Peyer's patch (tissue), 4 donors: ENCODE measurements at regions not wholly inside any gene's neighbourhood (a gene's known extent, or its start where the extent isn't known, plus 50 kb on each side); places are given as distances from the start of the nearest gene placed in this dataset.

ENCODE experiments used
- DNase-seq, 3 donors: peaks; one replicate each; pipeline ENCODE4 v3.0.0-alpha.2; 2017 to 2019
- H3K27ac ChIP-seq, 4 donors: fragments of 200-600 bp; sonication (generic); one replicate each; pipeline ENCODE4 v1.5.1; 2016 to 2019
- H3K27me3 ChIP-seq, 2 donors: fragments of 200-600 bp; sonication (generic); one replicate each; pipeline ENCODE4 v1.5.1; 2019
- H3K36me3 ChIP-seq, 3 donors: fragments of 200-600 bp; sonication (generic); one replicate each; pipeline ENCODE4 v1.5.1; 2016 to 2019
- H3K4me1 ChIP-seq, 4 donors: fragments of 200-600 bp; sonication (generic); one replicate each; pipeline ENCODE4 v1.5.1; 2016 to 2019
- H3K4me3 ChIP-seq, 4 donors: fragments of 200-600 bp; sonication (generic); 1 replicate in 3 of 4; 2 replicates in 1 of 4; pipeline ENCODE4 v1.5.1; 2016 to 2019; ENCODE audit warnings: mild to moderate bottlenecking in 1 of 4
- H3K9me3 ChIP-seq, 4 donors: fragments of 200-600 bp; sonication (generic); one replicate each; pipeline ENCODE4 v1.5.1; 2016 to 2019; ENCODE audit warnings: mild to moderate bottlenecking in 1 of 4
- CTCF ChIP-seq, 6 experiments: fragments of 450-650 bp in 4 of 6; fragments of 200-600 bp in 2 of 6; sonication (generic) in 1 of 6; IDR thresholded peaks; one replicate each; pipeline ENCODE4 v1.5.1; 2017 to 2019; ENCODE audit warnings: antibody characterized with exemption in 6 of 6, mild to moderate bottlenecking in 3 of 6, moderate library complexity in 1 of 6
- POLR2A ChIP-seq, 2 donors: fragments of 450-650 bp; IDR thresholded peaks; one replicate each; pipeline ENCODE4 v1.5.1; 2017; ENCODE audit warnings: antibody characterized with exemption in 2 of 2, mild to moderate bottlenecking in 2 of 2, moderate library complexity in 2 of 2

DNA sequence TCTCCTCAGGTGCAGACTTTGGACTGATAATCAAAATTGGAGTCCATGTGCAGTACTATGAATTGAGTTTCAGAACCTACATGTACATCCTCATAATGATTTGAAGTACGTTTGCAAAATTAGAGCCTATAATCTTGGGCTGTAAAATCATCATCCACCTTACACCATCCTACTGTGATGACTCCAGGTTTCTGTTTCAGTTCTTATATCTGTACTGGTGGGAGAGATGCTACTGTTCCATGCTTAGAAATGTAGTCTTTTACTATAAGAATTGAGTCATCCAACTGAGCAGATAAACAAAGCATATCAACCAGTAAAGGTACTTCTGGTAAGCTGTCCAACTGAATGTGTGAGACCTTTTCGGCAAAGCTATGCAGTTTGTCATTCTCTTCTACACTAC is 586.3 kb upstream of the FAM174A start:
- TF ChIP-seq CTCF (IDR thresholded peaks at IDR 0.05) (no peak), POLR2A (IDR thresholded peaks at IDR 0.05) (no peak)
- Histone ChIP-seq H3K27me3 (no peaks in the 10 kb centered on the region), H3K9me3 (no peaks in the 10 kb centered on the region), H3K4me3 (no peak overlapping the region), H3K36me3 (no peaks in the 10 kb centered on the region), H3K4me1 (no peaks in the 10 kb centered on the region), H3K27ac (no peak overlapping the region)
- DNase-seq = no peak

DNA sequence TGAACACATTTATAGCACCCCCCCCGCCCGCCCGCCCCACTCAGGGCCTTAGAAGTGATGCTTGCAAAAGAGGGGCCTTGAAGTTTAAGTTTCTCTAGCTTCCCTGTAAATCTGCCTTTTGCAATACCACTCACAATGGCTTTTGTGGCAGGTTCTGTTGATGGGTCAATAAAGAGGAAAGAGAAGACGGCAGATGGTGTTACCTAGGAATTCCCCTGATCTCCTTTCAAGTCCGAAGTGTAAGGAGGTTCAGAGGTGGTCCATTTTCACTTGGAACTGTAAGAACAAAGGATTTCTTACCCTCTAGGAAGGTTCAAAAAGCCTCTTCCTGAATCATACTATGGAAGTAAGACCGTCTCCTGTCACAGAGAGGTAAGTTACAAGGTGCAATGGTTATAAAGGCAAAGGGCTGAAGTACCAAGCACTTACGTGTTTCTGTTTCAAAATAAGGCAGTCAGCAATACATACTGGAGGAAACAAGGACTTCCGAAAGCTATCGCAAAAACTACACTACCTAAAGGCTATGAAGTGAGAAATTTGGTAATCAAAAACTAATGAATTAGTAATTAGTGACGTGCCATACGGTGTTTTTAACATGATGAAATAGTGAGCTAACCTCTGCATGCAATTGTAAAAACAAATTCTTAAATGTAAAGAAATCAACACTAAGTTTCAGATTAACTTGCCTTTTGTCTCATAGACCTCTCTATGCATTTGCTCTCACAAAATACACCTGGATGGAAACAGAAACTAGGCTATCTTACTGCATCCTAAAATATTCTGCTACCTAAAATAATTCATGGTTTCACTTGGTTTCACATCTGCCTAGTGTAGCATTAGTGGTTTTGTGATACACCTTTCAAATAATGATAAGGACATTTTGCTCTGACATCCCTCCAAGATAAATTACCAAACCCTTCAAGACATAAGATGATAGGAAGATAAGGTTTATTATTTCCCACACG is 589.4 kb upstream of the FAM174A start:
- no peak for DNase-seq
- Histone ChIP-seq H3K9me3 (no peaks in the 10 kb centered on the region), H3K4me1 (no peaks in the 10 kb centered on the region), H3K27me3 (no peaks in the 10 kb centered on the region), H3K4me3 (no peak overlapping the region), H3K27ac (no peak overlapping the region), H3K36me3 (no peaks in the 10 kb centered on the region)
- no peak for TF ChIP-seq CTCF (IDR thresholded peaks at IDR 0.05)
- TF ChIP-seq POLR2A (IDR thresholded peaks at IDR 0.05) = no peak

- Histone ChIP-seq H3K4me1 (no peaks in the 10 kb centered on the region), H3K27ac (no peak overlapping the region), H3K4me3 (no peak overlapping the region), H3K9me3 (no peaks in the 10 kb centered on the region), H3K36me3 (no peaks in the 10 kb centered on the region), H3K27me3 (no peaks in the 10 kb centered on the region)
- no peak for DNase-seq
- TF ChIP-seq CTCF (IDR thresholded peaks at IDR 0.05) (no peak), POLR2A (IDR thresholded peaks at IDR 0.05) (no peak)
Measured at GRCh38 chr5:99940540-99940939, 594.6 kb upstream of the FAM174A start.

GRCh38 chr5:99936911-99937310 is 598.3 kb upstream of the FAM174A start:
- Histone ChIP-seq H3K4me3 (no peak overlapping the region), H3K27me3 (no peaks in the 10 kb centered on the region), H3K27ac (no peak overlapping the region), H3K4me1 (no peaks in the 10 kb centered on the region), H3K36me3 (no peaks in the 10 kb centered on the region), H3K9me3 (no peaks in the 10 kb centered on the region)
- DNase-seq = no peak
- TF ChIP-seq POLR2A (IDR thresholded peaks at IDR 0.05) = no peak
- TF ChIP-seq CTCF (IDR thresholded peaks at IDR 0.05) = no peak

DNA sequence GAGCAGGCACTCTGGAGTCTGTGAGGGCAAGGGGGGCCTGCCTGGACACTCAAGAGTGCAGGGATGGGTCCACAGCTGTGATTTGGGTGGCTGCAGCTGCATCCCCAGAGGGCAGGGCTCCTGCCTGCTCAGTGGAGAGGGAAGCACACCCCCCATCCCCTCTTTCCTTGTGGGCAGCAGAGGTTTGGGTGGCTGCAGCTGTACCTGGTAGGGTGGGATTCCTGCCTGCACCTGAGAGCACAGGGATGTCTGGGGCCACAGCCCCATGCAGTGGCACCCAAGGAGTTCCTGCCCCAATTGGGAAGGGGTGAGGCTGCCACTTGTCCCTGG is 605.4 kb upstream of the FAM174A start:
- no peak for TF ChIP-seq POLR2A (IDR thresholded peaks at IDR 0.05)
- TF ChIP-seq CTCF (IDR thresholded peaks at IDR 0.05) = no peak
- Histone ChIP-seq H3K4me3 (no peak overlapping the region), H3K36me3 (no peaks in the 10 kb centered on the region), H3K27me3 (no peaks in the 10 kb centered on the region), H3K9me3 (no peaks in the 10 kb centered on the region), H3K4me1 (no peaks in the 10 kb centered on the region), H3K27ac (no peak overlapping the region)
- DNase-seq = no peak
